SK-N-SH (cell line): ENCODE measurements at regions not wholly inside any gene's neighbourhood (a gene's known extent, or its start where the extent isn't known, plus 50 kb on each side); places are given as distances from the start of the nearest gene placed in this dataset.

Source experiments
- CTCF ChIA-PET: fragments of 300-600, 350-600 bp; formaldehyde crosslinking; extraction: SDS; loops from one replicate; lab custom pipeline; 2021; lab: Yijun Ruan, JAX
- POLR2A ChIA-PET: fragments of 350-600 bp; sonication (Branson Sonifier 250); formaldehyde crosslinking; extraction: SDS; loops from one replicate; lab custom pipeline; 2020; ENCODE audit warnings: antibody characterized with exemption, inconsistent platforms; lab: Yijun Ruan, JAX
- DNase-seq: peaks from one replicate; pipeline ENCODE4 v3.0.0; 2012
- H2AFZ ChIP-seq: fragments of 200-600 bp; sonication (generic); 2 replicates; pipeline ENCODE4 v1.8.1; 2016; ENCODE audit warnings: antibody characterized with exemption, mild to moderate bottlenecking, low read depth
- H3F3A ChIP-seq: fragments of 200-600 bp; sonication (generic); replicated peaks from 2 replicates; pipeline ENCODE3; 2016; ENCODE audit warnings: antibody characterized with exemption, mild to moderate bottlenecking; ENCODE audit not compliant: insufficient read depth
- H3K27ac ChIP-seq, 2 experiments: fragments of 200-500 bp in 1 of 2; fragments of 200-600 bp in 1 of 2; sonication (Bioruptor generic) in 1 of 2; sonication (generic), shearing (Covaris generic) in 1 of 2; 2 replicates each; pipeline versions ENCODE4 v1.5.1 to v1.6.1; 2014 to 2016; ENCODE audit warnings: low read depth in 2 of 2, inconsistent platforms in 1 of 2, low read length in 1 of 2, mild to moderate bottlenecking in 1 of 2, mixed read lengths in 1 of 2
- H3K27me3 ChIP-seq: fragments of 200-600 bp; sonication (generic), shearing (Covaris generic); 2 replicates; pipeline ENCODE4 v1.6.1; 2016; ENCODE audit warnings: mixed run types; ENCODE audit not compliant: insufficient read depth
- H3K36me3 ChIP-seq, 2 experiments: fragments of 200-500 bp in 1 of 2; fragments of 200-600 bp in 1 of 2; sonication (Bioruptor generic) in 1 of 2; sonication (generic) in 1 of 2; replicated peaks in 1 of 2; 2 replicates each; pipeline versions ENCODE3 to v1.5.1; 2014 to 2016; ENCODE audit warnings: low read length in 1 of 2, mild to moderate bottlenecking in 1 of 2; ENCODE audit not compliant: insufficient read depth in 2 of 2, control insufficient read depth in 1 of 2
- H3K4me1 ChIP-seq, 2 experiments: fragments of 200-500 bp in 1 of 2; fragments of 200-600 bp in 1 of 2; sonication (Bioruptor generic) in 1 of 2; sonication (generic), shearing (Covaris generic) in 1 of 2; 2 replicates each; pipeline versions ENCODE4 v1.5.1 to v1.6.1; 2014 to 2016; ENCODE audit warnings: low read depth in 1 of 2, low read length in 1 of 2, mixed run types in 1 of 2; ENCODE audit not compliant: insufficient read depth in 2 of 2, control insufficient read depth in 1 of 2
- H3K4me2 ChIP-seq: fragments of 200-600 bp; sonication (generic), shearing (Covaris generic); 2 replicates; pipeline ENCODE4 v1.6.1; 2017; ENCODE audit warnings: mixed run types
- H3K4me3 ChIP-seq, 2 experiments: fragments of 200-500 bp in 1 of 2; fragments of 200-600 bp in 1 of 2; sonication (Bioruptor generic) in 1 of 2; sonication (generic), shearing (Covaris generic) in 1 of 2; 2 replicates each; pipeline versions ENCODE4 v1.5.1 to v1.8.1; 2014 to 2016; ENCODE audit warnings: low read depth in 2 of 2, inconsistent platforms in 1 of 2, low read length in 1 of 2, mild to moderate bottlenecking in 1 of 2, mixed read lengths in 1 of 2, moderate library complexity in 1 of 2
- H3K79me2 ChIP-seq: fragments of 200-600 bp; sonication (generic); 2 replicates; pipeline ENCODE4 v1.8.1; 2017; ENCODE audit warnings: mild to moderate bottlenecking; ENCODE audit not compliant: insufficient read depth
- H3K9ac ChIP-seq: fragments of 200-600 bp; sonication (generic); 2 replicates; pipeline ENCODE4 v1.6.1; 2017; ENCODE audit warnings: mixed run types
- H3K9me2 ChIP-seq: fragments of 200-600 bp; sonication (generic); 2 replicates; pipeline ENCODE4 v1.6.1; 2017; ENCODE audit warnings: mixed run types
- H3K9me3 ChIP-seq: fragments of 200-600 bp; sonication (generic); 2 replicates; pipeline ENCODE4 v1.6.1; 2017; ENCODE audit warnings: mixed run types, mild to moderate bottlenecking, moderate library complexity
- H4K20me1 ChIP-seq: fragments of 200-600 bp; sonication (generic); 2 replicates; pipeline ENCODE4 v1.6.1; 2017; ENCODE audit warnings: mild to moderate bottlenecking, mixed run types; ENCODE audit not compliant: insufficient read depth
- ELF1 ChIP-seq: IDR thresholded peaks from 2 replicates; pipeline ENCODE4 v1.4.0; 2012
- EP300 ChIP-seq, 2 experiments: IDR thresholded peaks; 2 replicates each; pipeline versions ENCODE4 v1.4.0 to v1.6.1; 2012; ENCODE audit warnings: borderline replicate concordance in 1 of 2, low read depth in 1 of 2, low read length in 1 of 2
- FOSL2 ChIP-seq: IDR thresholded peaks from 2 replicates; pipeline ENCODE4 v1.4.0; 2012; ENCODE audit warnings: low read depth, mild to moderate bottlenecking, moderate library complexity, borderline replicate concordance
- FOXJ3 ChIP-seq: sonication (generic); formaldehyde crosslinking; IDR thresholded peaks from 2 replicates; pipeline ENCODE4 v1.5.1; 2020; ENCODE audit warnings: mild to moderate bottlenecking, missing genetic modification reagents
- GATA2 ChIP-seq: sonication (generic); formaldehyde crosslinking; IDR thresholded peaks from 2 replicates; pipeline ENCODE4 v1.5.0; 2020; ENCODE audit warnings: mild to moderate bottlenecking, missing genetic modification reagents
- JUND ChIP-seq: IDR thresholded peaks from 2 replicates; pipeline ENCODE4 v1.4.0; 2012
- MEF2A ChIP-seq: IDR thresholded peaks from 2 replicates; pipeline ENCODE4 v1.4.0; 2012; ENCODE audit warnings: low read depth, borderline replicate concordance
- NFIC ChIP-seq: IDR thresholded peaks from 2 replicates; pipeline ENCODE4 v1.4.0; 2012; ENCODE audit warnings: borderline replicate concordance
- POLR2AphosphoS5 ChIP-seq: IDR thresholded peaks from 2 replicates; pipeline ENCODE4 v1.6.1; 2012; ENCODE audit warnings: low read depth, low read length
- RAD21 ChIP-seq: IDR thresholded peaks from 2 replicates; pipeline ENCODE4 v1.6.1; 2012; ENCODE audit warnings: mild to moderate bottlenecking, low read length
- RCOR1 ChIP-seq: fragments of 150-350 bp; IDR thresholded peaks from 2 replicates; pipeline ENCODE4 v1.6.1; 2017; ENCODE audit warnings: antibody characterized with exemption, low read length
- RFX5 ChIP-seq: IDR thresholded peaks from 2 replicates; pipeline ENCODE4 v1.6.1; 2012; ENCODE audit warnings: mild to moderate bottlenecking, improper control_type of control experiment, low read length
- WGBS: methylation state at CpG from one replicate; pipeline ENCODE4 v1.1.6; 2017; ENCODE audit warnings: low lambda C conversion rate; 5-methylcytosine and 5-hydroxymethylcytosine counted together
- TF ChIP-seq, protein P1 (sequence below): fragments of 200-600 bp; sonication (generic); IDR thresholded peaks from 2 replicates; pipeline ENCODE4 v1.6.1; 2017; ENCODE audit warnings: antibody characterized with exemption, mild to moderate bottlenecking, moderate library complexity
- TF ChIP-seq, protein P2 (sequence below): IDR thresholded peaks from 2 replicates; pipeline ENCODE4 v1.4.0; 2012; ENCODE audit warnings: low read depth
- TF ChIP-seq, protein P3 (sequence below): IDR thresholded peaks from 2 replicates; pipeline ENCODE4; 2012
- TF ChIP-seq, protein P4 (sequence below): IDR thresholded peaks from 2 replicates; pipeline ENCODE4 v1.6.1; 2012; ENCODE audit warnings: mild to moderate bottlenecking, low read depth, low read length, moderate library complexity

DNA sequence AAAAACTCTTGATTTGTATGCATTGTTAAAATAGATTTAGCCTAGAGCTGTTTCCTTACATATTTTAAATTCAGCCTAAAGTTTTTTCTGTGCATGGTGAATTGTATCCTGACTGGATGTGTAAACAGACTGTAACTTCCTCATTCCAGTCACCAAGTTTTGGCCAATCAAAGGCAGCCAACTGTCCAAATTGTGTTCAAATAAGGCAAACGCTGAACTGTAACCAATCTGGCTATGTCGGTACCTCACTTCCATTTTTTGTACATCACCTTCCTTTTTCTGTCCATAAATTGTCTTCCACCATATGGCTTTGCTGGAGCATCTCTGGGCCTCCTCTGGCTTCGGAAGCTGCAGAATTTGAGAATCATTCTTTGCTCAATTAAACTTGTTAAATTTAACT is 1921.9 kb upstream of the SEL1L start (continued):
- TF ChIP-seq, protein P1, sequence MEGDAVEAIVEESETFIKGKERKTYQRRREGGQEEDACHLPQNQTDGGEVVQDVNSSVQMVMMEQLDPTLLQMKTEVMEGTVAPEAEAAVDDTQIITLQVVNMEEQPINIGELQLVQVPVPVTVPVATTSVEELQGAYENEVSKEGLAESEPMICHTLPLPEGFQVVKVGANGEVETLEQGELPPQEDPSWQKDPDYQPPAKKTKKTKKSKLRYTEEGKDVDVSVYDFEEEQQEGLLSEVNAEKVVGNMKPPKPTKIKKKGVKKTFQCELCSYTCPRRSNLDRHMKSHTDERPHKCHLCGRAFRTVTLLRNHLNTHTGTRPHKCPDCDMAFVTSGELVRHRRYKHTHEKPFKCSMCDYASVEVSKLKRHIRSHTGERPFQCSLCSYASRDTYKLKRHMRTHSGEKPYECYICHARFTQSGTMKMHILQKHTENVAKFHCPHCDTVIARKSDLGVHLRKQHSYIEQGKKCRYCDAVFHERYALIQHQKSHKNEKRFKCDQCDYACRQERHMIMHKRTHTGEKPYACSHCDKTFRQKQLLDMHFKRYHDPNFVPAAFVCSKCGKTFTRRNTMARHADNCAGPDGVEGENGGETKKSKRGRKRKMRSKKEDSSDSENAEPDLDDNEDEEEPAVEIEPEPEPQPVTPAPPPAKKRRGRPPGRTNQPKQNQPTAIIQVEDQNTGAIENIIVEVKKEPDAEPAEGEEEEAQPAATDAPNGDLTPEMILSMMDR, result no peak
- TF ChIP-seq, protein P2, sequence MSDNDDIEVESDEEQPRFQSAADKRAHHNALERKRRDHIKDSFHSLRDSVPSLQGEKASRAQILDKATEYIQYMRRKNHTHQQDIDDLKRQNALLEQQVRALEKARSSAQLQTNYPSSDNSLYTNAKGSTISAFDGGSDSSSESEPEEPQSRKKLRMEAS, result no peak
- TF ChIP-seq MEF2A, result no peak

DNA sequence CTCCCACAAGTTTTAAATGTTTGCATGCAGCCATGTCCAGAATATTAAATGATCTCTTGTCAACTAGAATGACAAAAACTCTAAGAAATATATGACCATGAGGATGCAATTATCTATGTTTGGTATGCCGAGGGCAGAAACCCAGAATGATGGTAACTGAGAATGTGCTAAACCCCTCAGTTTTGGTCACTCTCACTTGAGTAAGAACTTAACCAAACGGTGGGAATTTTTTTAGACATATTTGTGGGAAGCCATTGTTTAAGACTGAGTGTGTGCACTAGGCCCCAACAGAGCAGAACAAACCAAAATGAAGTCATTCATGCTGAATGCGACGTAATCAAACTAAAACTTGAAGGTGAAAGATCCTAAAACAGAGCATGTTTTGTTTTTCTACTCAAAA is 1927.9 kb upstream of the SEL1L start:
- H3K79me2 ChIP-seq, result no peaks in the 10 kb centered on the region
- H3K27me3 ChIP-seq, result no peaks in the 10 kb centered on the region
- no peak overlapping the region for H3K27ac ChIP-seq
- no peak overlapping the region for H3K9ac ChIP-seq
- H3K9me3 ChIP-seq, result no peaks in the 10 kb centered on the region
- H3K4me2 ChIP-seq, result no peak overlapping the region
- no peak overlapping the region for H2AFZ ChIP-seq
- H3K36me3 ChIP-seq, result no peaks in the 10 kb centered on the region
- no peaks in the 10 kb centered on the region for H4K20me1 ChIP-seq
- 46% methylated on average over 4 of the region's 4 CpGs for WGBS
- no peaks in the 10 kb centered on the region for H3K4me1 ChIP-seq
- DNase-seq, result no peak
- H3K4me3 ChIP-seq, result no peak overlapping the region
- ChIA-PET CTCF (no interaction called here), POLR2A (no interaction called here)
- TF ChIP-seq ELF1 (no peak), FOSL2 (no peak), RAD21 (no peak), RCOR1 (no peak), EP300 (IDR thresholded peaks at IDR 0.05; ENCODE audit: borderline replicate concordance in 1 of 2, low read depth in 1 of 2, low read length in 1 of 2) (no peak), FOXJ3 (CRISPR knock-in tag) (no peak), JUND (no peak), RFX5 (no peak), MEF2A (no peak), NFIC (no peak)
- TF ChIP-seq, protein P3, sequence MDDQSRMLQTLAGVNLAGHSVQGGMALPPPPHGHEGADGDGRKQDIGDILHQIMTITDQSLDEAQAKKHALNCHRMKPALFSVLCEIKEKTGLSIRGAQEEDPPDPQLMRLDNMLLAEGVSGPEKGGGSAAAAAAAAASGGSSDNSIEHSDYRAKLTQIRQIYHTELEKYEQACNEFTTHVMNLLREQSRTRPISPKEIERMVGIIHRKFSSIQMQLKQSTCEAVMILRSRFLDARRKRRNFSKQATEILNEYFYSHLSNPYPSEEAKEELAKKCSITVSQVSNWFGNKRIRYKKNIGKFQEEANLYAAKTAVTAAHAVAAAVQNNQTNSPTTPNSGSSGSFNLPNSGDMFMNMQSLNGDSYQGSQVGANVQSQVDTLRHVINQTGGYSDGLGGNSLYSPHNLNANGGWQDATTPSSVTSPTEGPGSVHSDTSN, result no peak
- TF ChIP-seq, protein P2, result no peak
- no peaks in the 10 kb centered on the region for H3F3A ChIP-seq
- no peaks in the 10 kb centered on the region for H3K9me2 ChIP-seq

DNA sequence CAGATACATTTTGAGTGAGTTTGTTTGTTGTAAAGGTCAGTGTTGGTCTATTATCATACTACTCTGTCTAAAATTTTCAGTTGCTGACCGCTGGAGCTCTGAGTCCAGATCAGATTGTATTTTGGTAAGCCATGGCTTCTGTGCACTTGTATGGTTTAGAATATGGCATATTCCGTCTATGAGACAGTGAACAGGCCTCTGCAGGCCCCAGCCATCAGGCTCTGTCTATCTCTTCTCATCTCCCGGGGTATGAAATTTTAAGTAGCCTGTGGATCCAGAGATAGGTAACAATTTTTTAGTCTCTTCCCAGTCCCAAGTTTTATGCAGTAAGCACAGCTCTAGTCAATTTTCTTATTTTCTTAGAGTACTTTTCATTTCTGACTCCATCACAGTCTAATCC is 1929.1 kb upstream of the SEL1L start:
- Histone ChIP-seq H3K4me3 (no peak overlapping the region), H3K4me1 (no peaks in the 10 kb centered on the region), H3F3A (no peaks in the 10 kb centered on the region), H2AFZ (no peak overlapping the region), H3K9me2 (no peaks in the 10 kb centered on the region), H3K27ac (no peak overlapping the region), H4K20me1 (no peaks in the 10 kb centered on the region), H3K27me3 (no peaks in the 10 kb centered on the region), H3K79me2 (no peaks in the 10 kb centered on the region), H3K4me2 (no peak overlapping the region), H3K9ac (no peak overlapping the region), H3K9me3 (no peaks in the 10 kb centered on the region), H3K36me3 (no peaks in the 10 kb centered on the region)
- TF ChIP-seq JUND (no peak), GATA2 (CRISPR knock-in tag) (peak; percentile 26; the same call in 1 of the 2 replicates), RCOR1 (no peak), FOXJ3 (CRISPR knock-in tag) (no peak), POLR2AphosphoS5 (no peak)
- TF ChIP-seq, protein P4, sequence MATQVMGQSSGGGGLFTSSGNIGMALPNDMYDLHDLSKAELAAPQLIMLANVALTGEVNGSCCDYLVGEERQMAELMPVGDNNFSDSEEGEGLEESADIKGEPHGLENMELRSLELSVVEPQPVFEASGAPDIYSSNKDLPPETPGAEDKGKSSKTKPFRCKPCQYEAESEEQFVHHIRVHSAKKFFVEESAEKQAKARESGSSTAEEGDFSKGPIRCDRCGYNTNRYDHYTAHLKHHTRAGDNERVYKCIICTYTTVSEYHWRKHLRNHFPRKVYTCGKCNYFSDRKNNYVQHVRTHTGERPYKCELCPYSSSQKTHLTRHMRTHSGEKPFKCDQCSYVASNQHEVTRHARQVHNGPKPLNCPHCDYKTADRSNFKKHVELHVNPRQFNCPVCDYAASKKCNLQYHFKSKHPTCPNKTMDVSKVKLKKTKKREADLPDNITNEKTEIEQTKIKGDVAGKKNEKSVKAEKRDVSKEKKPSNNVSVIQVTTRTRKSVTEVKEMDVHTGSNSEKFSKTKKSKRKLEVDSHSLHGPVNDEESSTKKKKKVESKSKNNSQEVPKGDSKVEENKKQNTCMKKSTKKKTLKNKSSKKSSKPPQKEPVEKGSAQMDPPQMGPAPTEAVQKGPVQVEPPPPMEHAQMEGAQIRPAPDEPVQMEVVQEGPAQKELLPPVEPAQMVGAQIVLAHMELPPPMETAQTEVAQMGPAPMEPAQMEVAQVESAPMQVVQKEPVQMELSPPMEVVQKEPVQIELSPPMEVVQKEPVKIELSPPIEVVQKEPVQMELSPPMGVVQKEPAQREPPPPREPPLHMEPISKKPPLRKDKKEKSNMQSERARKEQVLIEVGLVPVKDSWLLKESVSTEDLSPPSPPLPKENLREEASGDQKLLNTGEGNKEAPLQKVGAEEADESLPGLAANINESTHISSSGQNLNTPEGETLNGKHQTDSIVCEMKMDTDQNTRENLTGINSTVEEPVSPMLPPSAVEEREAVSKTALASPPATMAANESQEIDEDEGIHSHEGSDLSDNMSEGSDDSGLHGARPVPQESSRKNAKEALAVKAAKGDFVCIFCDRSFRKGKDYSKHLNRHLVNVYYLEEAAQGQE, result no peak
- POLR2A ChIA-PET, result no interaction called here
- DNase-seq, result no peak
- CTCF ChIA-PET, result interaction anchor here (0.6 to 2.9 kb wide), 9 partner anchors 16 to 630 kb away, joined by 3 to 7 read pairs (median 4); no protein-coding TSS in a partner anchor
- WGBS, result 21% methylated on average over 3 of the region's 3 CpGs
